Spleen (tissue), 7 donors: ENCODE measurements at regions not wholly inside any gene's neighbourhood (a gene's known extent, or its start where the extent isn't known, plus 50 kb on each side); places are given as distances from the start of the nearest gene placed in this dataset.

Source experiments
- CTCF ChIP-seq, 11 experiments: fragments of 200-600 bp in 7 of 11; fragments of 450-650 bp in 4 of 11; sonication (generic) in 4 of 11; IDR thresholded peaks in 8 of 11; conservative IDR thresholded peaks in 3 of 11; 1 replicate in 7 of 11; 2 replicates in 4 of 11; pipeline versions ENCODE4 v1.4.0 to v1.8.0; 2016 to 2021; ENCODE audit warnings: antibody characterized with exemption in 11 of 11, inconsistent platforms in 4 of 11, mild to moderate bottlenecking in 1 of 11
- POLR2A ChIP-seq, 3 donors: fragments of 450-650 bp; IDR thresholded peaks; one replicate each; pipeline ENCODE4 v1.5.1; 2017; ENCODE audit warnings: antibody characterized with exemption in 3 of 3, mild to moderate bottlenecking in 1 of 3
- POLR2AphosphoS5 ChIP-seq, 3 donors: sonication (generic); formaldehyde crosslinking; IDR thresholded peaks; one replicate each; pipeline ENCODE4 v1.5.1; 2017; ENCODE audit warnings: antibody characterized with exemption in 3 of 3
- donor health status: DM: no; HTN: no; CAD: no; lungs with moderate emphysema.
- donor health status: DM: no; HTN: no; CAD: no.
- donor health status: DM: no; HTN: no; CAD: no.

GRCh38 chr15:96217983-96218382, 112.5 kb upstream of the NR2F2 start:
- TF ChIP-seq CTCF (IDR thresholded peaks at IDR 0.05 in 8 of 11, conservative IDR thresholded peaks at IDR 0.05 in 3 of 11) (no peak), POLR2A (IDR thresholded peaks at IDR 0.05) (no peak), POLR2AphosphoS5 (IDR thresholded peaks at IDR 0.05) (no peak)
